NCI-H774 (cell line): ENCODE measurements at regions not wholly inside any gene's neighbourhood (a gene's known extent, or its start where the extent isn't known, plus 50 kb on each side); places are given as distances from the start of the nearest gene placed in this dataset.
A peak's percentile ranks its signal among the peaks of the same experiment; 100 is the strongest.

Experiments
- DNase-seq: peaks from one replicate; lab custom pipeline; 2025; lab: John Stamatoyannopoulos, UW

- DNase-seq, result no peak
These were observed 50.3 kb upstream of the FNDC1 start for GRCh38 chr6:159118924-159119323.

GRCh38 chr6:159117563-159117962 is 51.6 kb upstream of the FNDC1 start:
- DNase-seq, result no peak

GRCh38 chr6:159117046-159117445 is 52.2 kb upstream of the FNDC1 start:
- DNase-seq, result no peak

- no peak for DNase-seq
These were observed 52.9 kb upstream of the FNDC1 start for GRCh38 chr6:159116343-159116742.

- DNase-seq, result no peak
These were observed 54.6 kb upstream of the FNDC1 start for GRCh38 chr6:159114569-159114968.

- DNase-seq, result no peak
These were observed 56.0 kb upstream of the FNDC1 start for GRCh38 chr6:159113223-159113622.

- no peak for DNase-seq
These were observed 56.5 kb upstream of the FNDC1 start for GRCh38 chr6:159112714-159113113.

GRCh38 chr6:159110748-159111147 is 58.5 kb upstream of the FNDC1 start:
- DNase-seq, result no peak

GRCh38 chr6:159110013-159110412 is 59.2 kb upstream of the FNDC1 start:
- DNase-seq, result peak; percentile 77

- DNase-seq, result no peak
These were observed 59.8 kb upstream of the FNDC1 start for GRCh38 chr6:159109391-159109790.

GRCh38 chr6:159108426-159108985 is 60.7 kb upstream of the FNDC1 start:
- DNase-seq, result no peak

- peak; percentile 71 for DNase-seq
These were observed 61.5 kb upstream of the FNDC1 start for GRCh38 chr6:159107451-159108260.

- DNase-seq, result peak; percentile 97
These were observed 61.9 kb upstream of the TAGAP start for GRCh38 chr6:159106627-159107241.

- peak; percentile 29 for DNase-seq
These were observed 60.9 kb upstream of the TAGAP start for GRCh38 chr6:159105716-159106115.

- DNase-seq, result peak; percentile 46
These were observed 60.1 kb upstream of the TAGAP start for GRCh38 chr6:159104931-159105330.

GRCh38 chr6:159104163-159104925 is 59.6 kb upstream of the TAGAP start:
- DNase-seq, result peak; percentile 78

GRCh38 chr6:159103396-159104162 is 58.8 kb upstream of the TAGAP start:
- no peak for DNase-seq

- no peak for DNase-seq
These were observed 57.8 kb upstream of the TAGAP start for GRCh38 chr6:159102373-159103160.

GRCh38 chr6:159101656-159102055 is 56.9 kb upstream of the TAGAP start:
- DNase-seq, result no peak

GRCh38 chr6:159100395-159101182 is 55.8 kb upstream of the TAGAP start:
- DNase-seq, result no peak
